IMR-90 (cell line): ENCODE measurements at regions not wholly inside any gene's neighbourhood (a gene's known extent, or its start where the extent isn't known, plus 50 kb on each side); places are given as distances from the start of the nearest gene placed in this dataset.

ENCODE experiments used
- BHLHE40 ChIP-seq: fragments of 150-350 bp; IDR thresholded peaks from 2 replicates; pipeline ENCODE4 v1.6.1; 2016; ENCODE audit warnings: mild to moderate bottlenecking, low read depth, low read length
- CEBPB ChIP-seq: IDR thresholded peaks from 2 replicates; pipeline ENCODE4 v1.6.1; 2012; ENCODE audit warnings: low read depth, low read length, improper control_type of control experiment
- CTCF ChIP-seq: conservative IDR thresholded peaks from 2 replicates; pipeline ENCODE4 v1.5.1; 2012; ENCODE audit warnings: mild to moderate bottlenecking, low read depth, low read length, improper control_type of control experiment
- ELK1 ChIP-seq: fragments of 150-350 bp; IDR thresholded peaks from 2 replicates; pipeline ENCODE4 v1.6.1; 2016; ENCODE audit warnings: low read depth, mild to moderate bottlenecking, low read length, moderate library complexity, borderline replicate concordance
- FOS ChIP-seq: fragments of 150-350 bp; IDR thresholded peaks from 2 replicates; pipeline ENCODE4 v1.6.1; 2016; ENCODE audit warnings: low read depth, low read length
- MAFK ChIP-seq: IDR thresholded peaks from 2 replicates; pipeline ENCODE4 v1.6.1; 2012; ENCODE audit warnings: low read depth, low read length, improper control_type of control experiment
- MAZ ChIP-seq: IDR thresholded peaks from 2 replicates; pipeline ENCODE4 v1.6.1; 2012; ENCODE audit warnings: low read depth, mild to moderate bottlenecking, low read length, improper control_type of control experiment, moderate library complexity, borderline replicate concordance
- MXI1 ChIP-seq: IDR thresholded peaks from 2 replicates; pipeline ENCODE4 v1.6.1; 2012; ENCODE audit warnings: low read depth, mild to moderate bottlenecking, low read length, moderate library complexity, borderline replicate concordance
- POLR2A ChIP-seq: IDR thresholded peaks from 2 replicates; pipeline ENCODE4 v1.6.1; 2012; ENCODE audit warnings: mild to moderate bottlenecking, low read depth, low read length
- RAD21 ChIP-seq: IDR thresholded peaks from 2 replicates; pipeline ENCODE4 v1.6.1; 2012; ENCODE audit warnings: low read length, improper control_type of control experiment
- RCOR1 ChIP-seq: IDR thresholded peaks from 2 replicates; pipeline ENCODE4 v1.6.1; 2012; ENCODE audit warnings: mild to moderate bottlenecking, low read length, improper control_type of control experiment; ENCODE audit not compliant: insufficient replicate concordance
- RFX5 ChIP-seq: IDR thresholded peaks from 2 replicates; pipeline ENCODE4 v1.8.0; 2012; ENCODE audit warnings: low read depth, mild to moderate bottlenecking, low read length, moderate library complexity
- SMC3 ChIP-seq: fragments of 150-350 bp; IDR thresholded peaks from 2 replicates; pipeline ENCODE4 v1.6.1; 2016; ENCODE audit warnings: low read depth, mild to moderate bottlenecking, antibody characterized with exemption, low read length, moderate library complexity
- USF2 ChIP-seq: fragments of 150-350 bp; IDR thresholded peaks from 2 replicates; pipeline ENCODE4 v1.6.1; 2017; ENCODE audit warnings: mild to moderate bottlenecking, antibody characterized with exemption, low read length, low read depth

GRCh38 chr5:135230251-135230925 is 168.6 kb downstream of the MACROH2A1 start:
- TF ChIP-seq USF2 (no peak), POLR2A (no peak), CTCF (no peak), RAD21 (no peak), MAFK (peak; percentile 49; the same call in 1 of the 2 replicates), RFX5 (no peak), CEBPB (peak; percentile 85), MXI1 (no peak), FOS (peak; percentile 16; the same call in 1 of the 2 replicates), BHLHE40 (no peak), SMC3 (no peak), MAZ (no peak; the same call in 1 of the 2 replicates), RCOR1 (no peak), ELK1 (no peak)
